ENCODE measurements at regions not wholly inside any gene's neighbourhood (a gene's known extent, or its start where the extent isn't known, plus 50 kb on each side); places are given as distances from the start of the nearest gene placed in this dataset.
"Not testable (repeated sequence)": the region's sequence is repeated elsewhere in the genome, so short reads cannot be mapped to it uniquely, and the experiment has no call there.

- H3K4me3 ChIP-seq (ENCODE audit: low read length); H3K27ac ChIP-seq (ENCODE audit: low read length); H3K9ac ChIP-seq (ENCODE audit: low read length); H3K4me2 ChIP-seq (ENCODE audit: low read length); H3K9me3 ChIP-seq (ENCODE audit: insufficient read depth, low read length); H4K20me1 ChIP-seq (ENCODE audit: insufficient read depth, low read length); H3K79me2 ChIP-seq (ENCODE audit: low read length); H2AFZ ChIP-seq (ENCODE audit: low read depth, low read length); H3K36me3 ChIP-seq (replicated peaks; ENCODE audit: low read depth, low read length); H3K4me1 ChIP-seq (ENCODE audit: low read length); H3K27me3 ChIP-seq (ENCODE audit: low read depth, low read length): not testable (repeated sequence)
Measured at GRCh38 chr6:57799703-57800479, 482.5 kb downstream of the PRIM2 start.

GRCh38 chr6:57808581-57808980 lies 491.2 kb downstream of the PRIM2 start:
- not testable (repeated sequence) for H3K36me3 ChIP-seq (replicated peaks; ENCODE audit: low read depth, low read length); H3K27me3 ChIP-seq (ENCODE audit: low read depth, low read length); H3K4me2 ChIP-seq (ENCODE audit: low read length)

GRCh38 chr6:57809454-57809853 lies 492.0 kb downstream of the PRIM2 start:
- not testable (repeated sequence) for H3K9me3 ChIP-seq (ENCODE audit: insufficient read depth, low read length); H3K79me2 ChIP-seq (ENCODE audit: low read length); H3K36me3 ChIP-seq (replicated peaks; ENCODE audit: low read depth, low read length); H3K4me2 ChIP-seq (ENCODE audit: low read length); H3K4me3 ChIP-seq (ENCODE audit: low read length); H2AFZ ChIP-seq (ENCODE audit: low read depth, low read length); H3K27ac ChIP-seq (ENCODE audit: low read length); H3K9ac ChIP-seq (ENCODE audit: low read length); H4K20me1 ChIP-seq (ENCODE audit: insufficient read depth, low read length); H3K4me1 ChIP-seq (ENCODE audit: low read length); H3K27me3 ChIP-seq (ENCODE audit: low read depth, low read length)

More at GRCh38 chr6:57808581-57808980, 491.2 kb downstream of the PRIM2 start:
- H3K4me3 ChIP-seq (ENCODE audit: low read length); H3K4me1 ChIP-seq (ENCODE audit: low read length); H4K20me1 ChIP-seq (ENCODE audit: insufficient read depth, low read length); H3K9ac ChIP-seq (ENCODE audit: low read length); H2AFZ ChIP-seq (ENCODE audit: low read depth, low read length); H3K27ac ChIP-seq (ENCODE audit: low read length); H3K79me2 ChIP-seq (ENCODE audit: low read length); H3K9me3 ChIP-seq (ENCODE audit: insufficient read depth, low read length): not testable (repeated sequence)

GRCh38 chr6:57813271-57814075 lies 496.0 kb downstream of the PRIM2 start:
- not testable (repeated sequence) for H2AFZ ChIP-seq (ENCODE audit: low read depth, low read length); H3K4me3 ChIP-seq (ENCODE audit: low read length); H3K36me3 ChIP-seq (replicated peaks; ENCODE audit: low read depth, low read length); H3K9ac ChIP-seq (ENCODE audit: low read length); H4K20me1 ChIP-seq (ENCODE audit: insufficient read depth, low read length); H3K27ac ChIP-seq (ENCODE audit: low read length); H3K9me3 ChIP-seq (ENCODE audit: insufficient read depth, low read length); H3K79me2 ChIP-seq (ENCODE audit: low read length); H3K27me3 ChIP-seq (ENCODE audit: low read depth, low read length); H3K4me2 ChIP-seq (ENCODE audit: low read length); H3K4me1 ChIP-seq (ENCODE audit: low read length)

- H3K79me2 ChIP-seq (ENCODE audit: low read length); H4K20me1 ChIP-seq (ENCODE audit: insufficient read depth, low read length); H3K4me2 ChIP-seq (ENCODE audit: low read length); H3K27ac ChIP-seq (ENCODE audit: low read length); H3K27me3 ChIP-seq (ENCODE audit: low read depth, low read length); H3K9me3 ChIP-seq (ENCODE audit: insufficient read depth, low read length); H3K4me3 ChIP-seq (ENCODE audit: low read length); H3K36me3 ChIP-seq (replicated peaks; ENCODE audit: low read depth, low read length); H2AFZ ChIP-seq (ENCODE audit: low read depth, low read length); H3K4me1 ChIP-seq (ENCODE audit: low read length); H3K9ac ChIP-seq (ENCODE audit: low read length): not testable (repeated sequence)
Measured at GRCh38 chr6:57815826-57816225, 498.4 kb downstream of the PRIM2 start.

GRCh38 chr6:57821325-57821724 lies 503.9 kb downstream of the PRIM2 start:
- not testable (repeated sequence) for H3K27me3 ChIP-seq (ENCODE audit: low read depth, low read length); H3K4me2 ChIP-seq (ENCODE audit: low read length); H3K79me2 ChIP-seq (ENCODE audit: low read length); H3K4me1 ChIP-seq (ENCODE audit: low read length); H4K20me1 ChIP-seq (ENCODE audit: insufficient read depth, low read length); H3K27ac ChIP-seq (ENCODE audit: low read length); H3K36me3 ChIP-seq (replicated peaks; ENCODE audit: low read depth, low read length); H3K4me3 ChIP-seq (ENCODE audit: low read length); H3K9ac ChIP-seq (ENCODE audit: low read length); H2AFZ ChIP-seq (ENCODE audit: low read depth, low read length); H3K9me3 ChIP-seq (ENCODE audit: insufficient read depth, low read length)

- not testable (repeated sequence) for H3K36me3 ChIP-seq (replicated peaks; ENCODE audit: low read depth, low read length); H3K9me3 ChIP-seq (ENCODE audit: insufficient read depth, low read length); H3K4me1 ChIP-seq (ENCODE audit: low read length); H3K79me2 ChIP-seq (ENCODE audit: low read length); H2AFZ ChIP-seq (ENCODE audit: low read depth, low read length); H3K4me3 ChIP-seq (ENCODE audit: low read length); H3K27me3 ChIP-seq (ENCODE audit: low read depth, low read length); H4K20me1 ChIP-seq (ENCODE audit: insufficient read depth, low read length); H3K27ac ChIP-seq (ENCODE audit: low read length); H3K9ac ChIP-seq (ENCODE audit: low read length); H3K4me2 ChIP-seq (ENCODE audit: low read length)
Measured at GRCh38 chr6:57822448-57822847, 505.0 kb downstream of the PRIM2 start.

All from OCI-LY3 (cell line).